ENCODE measurements at regions not wholly inside any gene's neighbourhood (a gene's known extent, or its start where the extent isn't known, plus 50 kb on each side); places are given as distances from the start of the nearest gene placed in this dataset.

- Histone ChIP-seq H3K27ac (ENCODE audit: low read depth, low read length) (no peak overlapping the region), H3K4me1 (ENCODE audit: control insufficient read depth, low read length) (no peaks in the 10 kb centered on the region), H3K79me2 (ENCODE audit: control insufficient read depth, low read length) (no peaks in the 10 kb centered on the region), H4K20me1 (ENCODE audit: control insufficient read depth, insufficient read depth, low read depth, low read length) (no peaks in the 10 kb centered on the region), H3K9me2 (replicated peaks; ENCODE audit: control insufficient read depth, low read length) (no peaks in the 10 kb centered on the region), H3K4me2 (ENCODE audit: low read length) (no peak overlapping the region), H3K4me3 (ENCODE audit: low read length) (no peak overlapping the region), H3K9me3 (ENCODE audit: control insufficient read depth, insufficient read depth, low read length) (no peaks in the 10 kb centered on the region), H3K27me3 (ENCODE audit: control insufficient read depth, low read length) (peaks cover 14% of the 10 kb centered on the region), H3K36me3 (ENCODE audit: control insufficient read depth, low read length) (no peaks in the 10 kb centered on the region), H3F3A (ENCODE audit: control insufficient read depth, insufficient read depth) (no peaks in the 10 kb centered on the region)
- TF ChIP-seq CTCF (IDR thresholded peaks at IDR 0.05; ENCODE audit: low read depth, low read length, poor library complexity, severe bottlenecking), result no peak
- no peak for TF ChIP-seq EZH2phosphoT487 (IDR thresholded peaks at IDR 0.05; ENCODE audit: borderline replicate concordance, low read length)
These were observed 85.7 kb upstream of the ABCD3 start for GRCh38 chr1:94332516-94332915.

- TF ChIP-seq EZH2phosphoT487 (IDR thresholded peaks at IDR 0.05; ENCODE audit: borderline replicate concordance, low read length), result no peak
- TF ChIP-seq CTCF (IDR thresholded peaks at IDR 0.05; ENCODE audit: low read depth, low read length, poor library complexity, severe bottlenecking), result no peak
- no peak overlapping the region for H3K4me3 ChIP-seq (ENCODE audit: low read length)
These were observed 88.2 kb upstream of the ABCD3 start for GRCh38 chr1:94329986-94330385.

GRCh38 chr1:94329276-94329675 is 88.9 kb upstream of the ABCD3 start:
- Histone ChIP-seq H3K4me3 (ENCODE audit: low read length) (no peak overlapping the region), H3K27me3 (ENCODE audit: control insufficient read depth, low read length) (peaks cover 17% of the 10 kb centered on the region), H3F3A (ENCODE audit: control insufficient read depth, insufficient read depth) (no peaks in the 10 kb centered on the region), H3K4me2 (ENCODE audit: low read length) (no peak overlapping the region), H3K27ac (ENCODE audit: low read depth, low read length) (no peak overlapping the region), H3K9me3 (ENCODE audit: control insufficient read depth, insufficient read depth, low read length) (no peaks in the 10 kb centered on the region), H3K4me1 (ENCODE audit: control insufficient read depth, low read length) (no peaks in the 10 kb centered on the region), H4K20me1 (ENCODE audit: control insufficient read depth, insufficient read depth, low read depth, low read length) (no peaks in the 10 kb centered on the region), H3K36me3 (ENCODE audit: control insufficient read depth, low read length) (no peaks in the 10 kb centered on the region), H3K79me2 (ENCODE audit: control insufficient read depth, low read length) (no peaks in the 10 kb centered on the region), H3K9me2 (replicated peaks; ENCODE audit: control insufficient read depth, low read length) (no peaks in the 10 kb centered on the region)
- TF ChIP-seq EZH2phosphoT487 (IDR thresholded peaks at IDR 0.05; ENCODE audit: borderline replicate concordance, low read length), result no peak
- TF ChIP-seq CTCF (IDR thresholded peaks at IDR 0.05; ENCODE audit: low read depth, low read length, poor library complexity, severe bottlenecking), result no peak

More at GRCh38 chr1:94329986-94330385, 88.2 kb upstream of the ABCD3 start:
- H3K4me2 ChIP-seq (ENCODE audit: low read length), result no peak overlapping the region
- H3K36me3 ChIP-seq (ENCODE audit: control insufficient read depth, low read length), result no peaks in the 10 kb centered on the region
- H3K79me2 ChIP-seq (ENCODE audit: control insufficient read depth, low read length), result no peaks in the 10 kb centered on the region
- H3K9me2 ChIP-seq (replicated peaks; ENCODE audit: control insufficient read depth, low read length), result no peaks in the 10 kb centered on the region
- H3F3A ChIP-seq (ENCODE audit: control insufficient read depth, insufficient read depth), result no peaks in the 10 kb centered on the region
- H3K27me3 ChIP-seq (ENCODE audit: control insufficient read depth, low read length), result peaks cover 23% of the 10 kb centered on the region
- H3K9me3 ChIP-seq (ENCODE audit: control insufficient read depth, insufficient read depth, low read length), result no peaks in the 10 kb centered on the region
- H3K27ac ChIP-seq (ENCODE audit: low read depth, low read length), result no peak overlapping the region
- no peaks in the 10 kb centered on the region for H3K4me1 ChIP-seq (ENCODE audit: control insufficient read depth, low read length)
- no peaks in the 10 kb centered on the region for H4K20me1 ChIP-seq (ENCODE audit: control insufficient read depth, insufficient read depth, low read depth, low read length)

Measured in DOHH2 (cell line).